Activated naive CD8-positive, alpha-beta T cell (primary cell): ENCODE measurements at regions not wholly inside any gene's neighbourhood (a gene's known extent, or its start where the extent isn't known, plus 50 kb on each side); places are given as distances from the start of the nearest gene placed in this dataset.
"Not testable (repeated sequence)": the region's sequence is repeated elsewhere in the genome, so short reads cannot be mapped to it uniquely, and the experiment has no call there.

Experiments used
- H3K27ac Mint-ChIP-seq: one replicate; pipeline ENCODE4 v1.8.0; 2021; ENCODE audit warnings: mixed read lengths
- H3K27me3 Mint-ChIP-seq: one replicate; pipeline ENCODE4 v1.8.0; 2021; ENCODE audit warnings: mixed read lengths
- H3K36me3 Mint-ChIP-seq: one replicate; pipeline ENCODE4 v1.8.0; 2021; ENCODE audit warnings: mixed read lengths
- H3K4me1 Mint-ChIP-seq: one replicate; pipeline ENCODE4 v1.8.0; 2021; ENCODE audit warnings: low read depth, mixed read lengths
- H3K4me3 Mint-ChIP-seq: one replicate; pipeline ENCODE4 v1.8.0; 2021; ENCODE audit warnings: mild to moderate bottlenecking, mixed read lengths
- H3K9me3 Mint-ChIP-seq: one replicate; pipeline ENCODE4 v1.8.0; 2021; ENCODE audit warnings: low read depth, mixed read lengths

DNA sequence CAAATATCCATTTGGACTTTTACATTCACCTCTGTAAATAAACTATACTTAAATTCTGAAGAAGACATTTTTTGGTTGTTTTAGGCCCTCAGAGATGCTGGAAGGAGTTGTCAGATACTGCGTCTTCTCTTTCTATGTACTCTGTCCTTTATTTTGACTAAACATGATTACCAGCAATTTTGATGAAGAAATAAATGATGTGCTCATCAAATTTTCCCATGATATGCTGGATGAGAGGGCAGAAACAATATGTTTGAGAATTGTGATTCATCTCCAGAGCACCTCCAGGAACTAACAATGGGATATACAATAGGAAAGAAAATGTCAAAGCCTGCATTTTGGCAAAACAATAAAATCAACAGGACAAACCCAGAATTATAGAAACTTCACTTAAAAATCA, 481.6 kb upstream of the HS3ST5 start:
- no peaks in the 10 kb centered on the region for H3K27me3 Mint-ChIP-seq
- H3K27ac Mint-ChIP-seq: no peak overlapping the region
- H3K4me1 Mint-ChIP-seq: no peaks in the 10 kb centered on the region

GRCh38 chr6:114816678-114817077, 473.9 kb upstream of the HS3ST5 start:
- Mint-ChIP-seq H3K36me3 (no peaks in the 10 kb centered on the region), H3K27me3 (no peaks in the 10 kb centered on the region), H3K27ac (no peak overlapping the region), H3K4me1 (no peaks in the 10 kb centered on the region), H3K9me3 (peaks cover 12% of the 10 kb centered on the region), H3K4me3 (no peak overlapping the region)

More for the DNA sequence above, 481.6 kb upstream of the HS3ST5 start:
- H3K36me3 Mint-ChIP-seq: no peaks in the 10 kb centered on the region
- no peak overlapping the region for H3K4me3 Mint-ChIP-seq
- H3K9me3 Mint-ChIP-seq: peaks cover 7% of the 10 kb centered on the region

DNA sequence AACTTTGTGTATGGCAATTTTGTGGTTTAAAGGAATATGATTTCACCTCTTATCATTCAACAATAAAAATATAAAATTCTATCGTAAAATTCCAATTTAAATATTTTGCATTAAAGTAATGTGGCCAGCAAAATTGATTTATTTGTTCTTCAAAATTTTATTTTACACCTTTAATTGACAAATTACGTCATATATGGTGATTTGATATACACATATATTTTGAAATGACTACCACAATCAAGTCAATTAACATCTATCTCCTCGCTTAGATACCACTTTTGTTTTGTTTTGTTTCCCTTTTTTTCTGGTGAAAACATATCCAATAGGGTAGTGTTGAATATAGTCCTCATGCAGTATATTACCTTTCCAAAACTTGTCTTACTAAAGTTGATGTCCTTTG, 467.6 kb upstream of the HS3ST5 start:
- Mint-ChIP-seq H3K4me1 (no peaks in the 10 kb centered on the region), H3K4me3 (no peak overlapping the region), H3K27ac (no peak overlapping the region), H3K36me3 (no peaks in the 10 kb centered on the region), H3K27me3 (no peaks in the 10 kb centered on the region), H3K9me3 (peaks cover 5% of the 10 kb centered on the region)

- not testable (repeated sequence) for H3K27me3 Mint-ChIP-seq, H3K27ac Mint-ChIP-seq, H3K4me3 Mint-ChIP-seq
Observed at GRCh38 chr6:114805426-114805825, 462.6 kb upstream of the HS3ST5 start.

DNA sequence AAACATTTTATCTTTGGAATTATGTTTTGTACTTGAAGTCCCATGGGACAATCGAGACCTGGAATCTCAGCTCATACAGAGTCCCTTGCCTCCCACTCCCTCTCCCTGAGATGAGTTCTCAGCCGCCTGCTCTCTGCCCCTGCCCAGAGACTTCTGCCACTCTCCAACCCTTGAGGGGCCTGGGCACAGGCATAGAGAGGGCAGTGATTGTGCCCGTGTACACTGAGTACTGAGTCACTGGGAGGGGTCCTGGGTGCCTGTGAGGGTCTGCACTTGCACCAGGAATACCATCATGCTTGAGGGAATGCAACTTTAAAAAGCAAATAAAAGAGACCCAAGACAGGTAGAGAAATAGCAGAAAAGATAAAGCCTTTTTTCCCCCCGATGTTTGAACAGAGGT, 453.8 kb upstream of the HS3ST5 start:
- Mint-ChIP-seq H3K4me3 (no peak overlapping the region), H3K27me3 (no peaks in the 10 kb centered on the region), H3K36me3 (no peaks in the 10 kb centered on the region), H3K4me1 (no peaks in the 10 kb centered on the region), H3K9me3 (peaks cover 6% of the 10 kb centered on the region), H3K27ac (no peak overlapping the region)

More at GRCh38 chr6:114805426-114805825, 462.6 kb upstream of the HS3ST5 start:
- not testable (repeated sequence) for H3K36me3 Mint-ChIP-seq, H3K4me1 Mint-ChIP-seq, H3K9me3 Mint-ChIP-seq

DNA sequence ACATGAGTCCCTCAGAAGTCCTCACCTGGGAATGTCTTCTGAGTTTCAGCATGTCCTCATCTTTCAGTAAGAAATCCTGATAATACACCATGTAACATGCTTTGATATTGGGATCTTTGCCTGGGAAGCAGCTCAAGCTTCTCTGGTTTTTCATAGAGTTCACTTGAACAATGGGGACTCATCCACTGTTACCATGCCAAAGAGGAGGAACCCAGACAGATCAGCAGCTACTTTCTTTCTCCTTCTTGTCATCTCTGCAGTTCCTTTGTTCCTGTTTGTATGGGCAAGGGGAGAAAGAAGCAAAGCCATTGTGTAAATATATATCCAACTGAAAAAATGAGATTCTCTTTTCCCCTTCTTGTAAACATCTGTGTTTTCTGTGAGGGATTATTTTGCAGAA, 450.6 kb upstream of the HS3ST5 start:
- no peaks in the 10 kb centered on the region for H3K4me1 Mint-ChIP-seq
- H3K27ac Mint-ChIP-seq: no peak overlapping the region
- no peak overlapping the region for H3K4me3 Mint-ChIP-seq
- H3K9me3 Mint-ChIP-seq: peaks cover 6% of the 10 kb centered on the region
- H3K36me3 Mint-ChIP-seq: no peaks in the 10 kb centered on the region
- H3K27me3 Mint-ChIP-seq: no peaks in the 10 kb centered on the region

DNA sequence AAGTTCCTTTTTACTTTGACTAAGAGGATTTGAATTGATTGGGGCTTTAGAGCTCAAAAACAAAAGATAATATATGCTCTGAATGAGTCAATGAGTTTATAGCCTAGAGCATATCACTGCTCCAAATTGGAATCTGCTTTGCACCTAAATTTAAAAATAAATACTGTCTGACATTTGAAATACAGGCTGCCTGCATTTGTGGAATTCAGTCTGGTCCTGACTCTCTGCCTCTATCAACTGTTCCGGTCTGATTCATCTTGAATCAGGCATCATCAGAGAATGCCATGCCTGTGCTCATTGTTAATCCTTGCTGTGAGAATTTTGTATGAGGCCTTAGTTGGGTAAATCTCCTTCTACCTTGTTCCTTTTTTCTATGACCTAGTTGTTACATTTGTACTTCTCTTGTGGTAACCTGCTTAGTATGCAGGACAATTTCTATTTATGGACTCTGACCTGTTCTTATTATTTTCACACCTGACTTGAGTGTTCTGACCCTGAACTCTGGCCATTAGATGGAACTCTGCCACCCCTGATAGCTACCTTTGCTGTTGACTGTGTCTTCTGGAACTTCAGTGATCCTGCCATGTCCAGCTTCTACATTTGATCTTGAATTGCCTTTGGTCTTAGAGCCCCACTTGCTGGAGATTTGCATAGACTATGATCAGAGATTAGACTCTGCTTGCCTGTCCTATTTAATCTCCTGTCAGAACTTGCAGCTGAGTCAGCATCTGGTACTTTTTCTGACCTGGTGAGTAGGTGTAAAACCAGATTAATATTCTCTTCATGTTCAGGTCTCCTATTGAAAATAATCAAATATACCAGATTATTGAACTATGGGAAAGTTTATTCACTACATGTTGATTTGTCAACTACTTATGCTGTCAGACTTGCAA, 442.7 kb upstream of the HS3ST5 start:
- H3K27me3 Mint-ChIP-seq: no peaks in the 10 kb centered on the region

DNA sequence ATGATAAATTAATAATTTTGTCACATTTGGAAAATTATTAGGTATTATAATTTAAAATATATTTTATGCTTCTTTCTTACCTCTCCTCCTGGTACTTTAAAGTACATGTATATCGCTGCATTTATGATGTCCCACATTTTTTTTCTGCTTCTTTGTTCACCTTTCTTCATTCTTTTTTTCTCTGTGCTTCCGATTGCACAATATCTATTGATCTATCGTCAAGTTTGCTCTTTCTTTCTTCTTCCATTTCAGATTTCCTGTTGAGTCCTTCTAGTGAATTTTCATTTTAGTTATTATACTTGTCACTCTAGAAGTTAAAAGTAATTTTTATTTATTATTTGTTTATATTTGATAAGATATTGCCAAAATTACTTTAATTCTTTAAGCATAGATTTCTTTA, 441.0 kb upstream of the HS3ST5 start:
- Mint-ChIP-seq H3K4me3 (no peak overlapping the region), H3K9me3 (peaks cover 16% of the 10 kb centered on the region), H3K36me3 (no peaks in the 10 kb centered on the region), H3K4me1 (no peaks in the 10 kb centered on the region), H3K27me3 (no peaks in the 10 kb centered on the region), H3K27ac (no peak overlapping the region)

More for the DNA sequence above, 442.7 kb upstream of the HS3ST5 start:
- Mint-ChIP-seq H3K27ac (no peak overlapping the region), H3K9me3 (peaks cover 16% of the 10 kb centered on the region), H3K36me3 (no peaks in the 10 kb centered on the region), H3K4me1 (no peaks in the 10 kb centered on the region), H3K4me3 (no peak overlapping the region)

DNA sequence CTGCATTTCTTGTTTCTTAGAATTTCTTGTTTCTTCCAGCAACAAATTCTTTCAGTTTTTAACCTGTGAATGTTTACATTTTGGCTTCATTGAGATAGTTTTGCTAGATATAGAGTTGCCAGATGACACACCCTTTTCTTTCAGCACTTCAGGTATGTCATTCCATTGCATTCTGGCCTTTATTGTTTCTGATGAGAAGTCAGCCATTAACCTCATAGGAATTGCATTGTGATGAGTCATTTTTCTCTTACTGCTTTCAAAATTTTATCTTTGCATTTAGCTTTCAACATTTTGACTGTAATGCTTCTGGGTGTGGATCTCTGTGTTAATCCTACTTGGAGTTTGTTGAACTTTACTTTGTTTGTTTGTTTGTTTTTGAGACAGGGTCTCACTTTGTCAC, 440.3 kb upstream of the HS3ST5 start:
- Mint-ChIP-seq H3K27me3 (no peaks in the 10 kb centered on the region), H3K9me3 (peaks cover 16% of the 10 kb centered on the region), H3K36me3 (no peaks in the 10 kb centered on the region), H3K4me3 (no peak overlapping the region), H3K27ac (no peak overlapping the region), H3K4me1 (no peaks in the 10 kb centered on the region)

- peaks cover 3% of the 10 kb centered on the region for H3K9me3 Mint-ChIP-seq
- H3K36me3 Mint-ChIP-seq: no peaks in the 10 kb centered on the region
- no peaks in the 10 kb centered on the region for H3K27me3 Mint-ChIP-seq
- no peaks in the 10 kb centered on the region for H3K4me1 Mint-ChIP-seq
- no peak overlapping the region for H3K4me3 Mint-ChIP-seq
- no peak overlapping the region for H3K27ac Mint-ChIP-seq
Observed at GRCh38 chr6:114764866-114765265, 422.0 kb upstream of the HS3ST5 start.

DNA sequence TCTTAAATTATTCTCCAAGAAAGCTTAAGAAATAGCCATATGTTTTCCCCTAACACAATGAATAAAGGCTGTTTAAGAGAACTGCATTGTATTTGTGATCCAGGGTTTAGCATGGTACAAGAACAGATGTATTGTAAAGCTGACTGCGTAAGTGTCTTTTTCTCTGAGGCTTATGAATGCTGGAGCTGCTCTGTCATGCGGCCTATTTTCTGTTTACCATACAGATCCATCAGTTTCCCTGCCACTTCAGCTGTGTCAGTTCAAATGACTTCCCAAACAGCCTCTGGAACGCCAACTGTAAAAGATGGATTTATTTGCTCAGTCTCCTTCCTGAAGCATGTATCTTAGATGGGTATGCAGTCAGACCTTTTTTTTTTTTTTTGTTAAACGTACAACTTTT, 419.3 kb upstream of the HS3ST5 start:
- no peaks in the 10 kb centered on the region for H3K36me3 Mint-ChIP-seq
- H3K27ac Mint-ChIP-seq: no peak overlapping the region
- H3K9me3 Mint-ChIP-seq: peaks cover 3% of the 10 kb centered on the region
- no peak overlapping the region for H3K4me3 Mint-ChIP-seq
- no peaks in the 10 kb centered on the region for H3K27me3 Mint-ChIP-seq
- no peaks in the 10 kb centered on the region for H3K4me1 Mint-ChIP-seq

- no peaks in the 10 kb centered on the region for H3K4me1 Mint-ChIP-seq
- no peak overlapping the region for H3K4me3 Mint-ChIP-seq
- H3K9me3 Mint-ChIP-seq: peaks cover 3% of the 10 kb centered on the region
- H3K27me3 Mint-ChIP-seq: no peaks in the 10 kb centered on the region
- no peak overlapping the region for H3K27ac Mint-ChIP-seq
- H3K36me3 Mint-ChIP-seq: no peaks in the 10 kb centered on the region
Observed at GRCh38 chr6:114747995-114748625, 405.3 kb upstream of the HS3ST5 start.

GRCh38 chr6:114740547-114740946, 397.7 kb upstream of the HS3ST5 start:
- peaks cover 6% of the 10 kb centered on the region for H3K9me3 Mint-ChIP-seq
- no peaks in the 10 kb centered on the region for H3K36me3 Mint-ChIP-seq
- no peak overlapping the region for H3K27ac Mint-ChIP-seq
- no peak overlapping the region for H3K4me3 Mint-ChIP-seq
- no peaks in the 10 kb centered on the region for H3K27me3 Mint-ChIP-seq
- H3K4me1 Mint-ChIP-seq: no peaks in the 10 kb centered on the region

GRCh38 chr6:114739656-114740055, 396.8 kb upstream of the HS3ST5 start:
- Mint-ChIP-seq H3K4me1 (no peaks in the 10 kb centered on the region), H3K36me3 (no peaks in the 10 kb centered on the region), H3K27me3 (no peaks in the 10 kb centered on the region), H3K4me3 (no peak overlapping the region), H3K9me3 (peaks cover 6% of the 10 kb centered on the region), H3K27ac (no peak overlapping the region)

- Mint-ChIP-seq H3K27ac (no peak overlapping the region), H3K4me3 (no peak overlapping the region), H3K36me3 (no peaks in the 10 kb centered on the region), H3K4me1 (no peaks in the 10 kb centered on the region), H3K9me3 (peaks cover 3% of the 10 kb centered on the region), H3K27me3 (no peaks in the 10 kb centered on the region)
Observed at GRCh38 chr6:114735025-114735735, 392.4 kb upstream of the HS3ST5 start.
